HFFc6 (cell line): ENCODE measurements at regions not wholly inside any gene's neighbourhood (a gene's known extent, or its start where the extent isn't known, plus 50 kb on each side); places are given as distances from the start of the nearest gene placed in this dataset.
A peak's percentile ranks its signal among the peaks of the same experiment; 100 is the strongest.
"Not testable (repeated sequence)": the region's sequence is repeated elsewhere in the genome, so short reads cannot be mapped to it uniquely, and the experiment has no call there.

Source experiments
- DNase-seq: peaks from one replicate; pipeline ENCODE4 v3.0.0-alpha.2; 2018
- H3K27ac Mint-ChIP-seq: 2 replicates; pipeline ENCODE4 v1.8.0; 2020; ENCODE audit warnings: mild to moderate bottlenecking, mixed read lengths
- H3K27me3 Mint-ChIP-seq: 2 replicates; pipeline ENCODE4 v1.8.0; 2021; ENCODE audit warnings: mild to moderate bottlenecking, moderate library complexity, mixed read lengths; ENCODE audit not compliant: insufficient read depth
- H3K36me3 Mint-ChIP-seq: 2 replicates; pipeline ENCODE4 v1.8.0; 2021; ENCODE audit warnings: low read depth, mixed read lengths
- H3K4me1 Mint-ChIP-seq: 2 replicates; pipeline ENCODE4 v1.8.0; 2020; ENCODE audit warnings: low read depth, mixed read lengths
- H3K4me3 Mint-ChIP-seq: 2 replicates; pipeline ENCODE4 v1.8.0; 2020; ENCODE audit warnings: mild to moderate bottlenecking, moderate library complexity, mixed read lengths
- H3K9me3 Mint-ChIP-seq: 2 replicates; pipeline ENCODE4 v1.8.0; 2020; ENCODE audit warnings: mild to moderate bottlenecking, mixed read lengths

- H3K4me1 Mint-ChIP-seq, H3K36me3 Mint-ChIP-seq, H3K9me3 Mint-ChIP-seq, H3K4me3 Mint-ChIP-seq, DNase-seq, H3K27me3 Mint-ChIP-seq, H3K27ac Mint-ChIP-seq: not testable (repeated sequence)
Observed at GRCh38 chr5:70510161-70510560, 95.0 kb downstream of the GTF2H2C_2 start.

GRCh38 chr5:70510811-70511210, 95.6 kb downstream of the GTF2H2C_2 start:
- peak; percentile 0 for DNase-seq

More at GRCh38 chr5:70510811-70511210, 95.6 kb downstream of the GTF2H2C_2 start:
- not testable (repeated sequence) for H3K36me3 Mint-ChIP-seq, H3K4me3 Mint-ChIP-seq, H3K27ac Mint-ChIP-seq, H3K4me1 Mint-ChIP-seq, H3K27me3 Mint-ChIP-seq, H3K9me3 Mint-ChIP-seq
